Stomach (tissue), 8 donors: ENCODE measurements at regions not wholly inside any gene's neighbourhood (a gene's known extent, or its start where the extent isn't known, plus 50 kb on each side); places are given as distances from the start of the nearest gene placed in this dataset.
A peak's percentile ranks its signal among the peaks of the same experiment; 100 is the strongest.

Experiments
- DNase-seq, 2 donors: peaks; one replicate each; pipeline versions ENCODE4 v3.0.0 to v3.0.0-alpha.2; 2013 to 2019
- H3K27ac ChIP-seq, 5 donors: fragments of 200-600 bp in 4 of 5; sonication (generic) in 4 of 5; one replicate each; pipeline ENCODE4 v1.5.1; 2013 to 2019; ENCODE audit warnings: mild to moderate bottlenecking in 1 of 5, moderate library complexity in 1 of 5
- H3K27me3 ChIP-seq, 3 donors: fragments of 200-600 bp; sonication (generic); one replicate each; pipeline ENCODE4 v1.5.1; 2017 to 2019; ENCODE audit warnings: mixed run types in 1 of 3
- H3K36me3 ChIP-seq, 4 donors: fragments of 200-600 bp; sonication (generic); 1 replicate in 3 of 4; 2 replicates in 1 of 4; pipeline ENCODE4 v1.5.1; 2016 to 2019
- H3K4me1 ChIP-seq, 4 donors: fragments of 200-600 bp; sonication (generic); one replicate each; pipeline ENCODE4 v1.5.1; 2016 to 2019
- H3K4me3 ChIP-seq, 4 donors: fragments of 200-600 bp; sonication (generic) in 3 of 4; one replicate each; pipeline ENCODE4 v1.5.1; 2016 to 2019; ENCODE audit warnings: mild to moderate bottlenecking in 1 of 4
- H3K9me3 ChIP-seq, 4 donors: fragments of 200-600 bp; sonication (generic); one replicate each; pipeline ENCODE4 v1.5.1; 2016 to 2019
- CTCF ChIP-seq, 7 experiments: fragments of 450-650 bp in 4 of 7; fragments of 200-600 bp in 3 of 7; sonication (generic) in 3 of 7; IDR thresholded peaks; one replicate each; pipeline ENCODE4 v1.5.1; 2016 to 2019; ENCODE audit warnings: antibody characterized with exemption in 7 of 7, control low read depth in 2 of 7, mild to moderate bottlenecking in 1 of 7
- EP300 ChIP-seq: sonication (generic); formaldehyde crosslinking; IDR thresholded peaks from one replicate; pipeline ENCODE4 v1.6.1; 2017; ENCODE audit warnings: antibody characterized with exemption
- POLR2A ChIP-seq, 4 donors: fragments of 450-650 bp; IDR thresholded peaks; one replicate each; pipeline ENCODE4 v1.6.1; 2016; ENCODE audit warnings: antibody characterized with exemption in 4 of 4, control low read depth in 2 of 4, mild to moderate bottlenecking in 1 of 4, moderate library complexity in 1 of 4
- POLR2AphosphoS5 ChIP-seq, 3 donors: sonication (generic); formaldehyde crosslinking; IDR thresholded peaks; one replicate each; pipeline ENCODE4 v1.6.1; 2016; ENCODE audit warnings: antibody characterized with exemption in 3 of 3
- WGBS, 5 donors: extraction: QIAGEN DNeasy Blood & Tissue Kit in 3 of 5; methylation state at CpG; one replicate each; pipeline versions ENCODE4 v1.1.5 to v1.1.7; 2013 to 2018; 5-methylcytosine and 5-hydroxymethylcytosine counted together
- intact Hi-C: fragments of 100-400 bp; cut with DNase I; formaldehyde crosslinking; loops from one replicate; pipeline ENCODE4 v1.15.1; 2023; ENCODE audit warnings: low total_unique reads
- donor health status: healthy with polysubstance abuse.
- donor health status: Bipolar disorder and iron deficiency.
- donor health status: healthy.

GRCh38 chr1:47621977-47622376 is 184.1 kb downstream of the FOXD2 start:
- Histone ChIP-seq H3K36me3 (no peaks in the 10 kb centered on the region), H3K27me3 (peaks cover 0 to 12% (median 0%) of the 10 kb centered on the region in 3 donors), H3K9me3 (no peaks in the 10 kb centered on the region), H3K27ac (no peak overlapping the region), H3K4me1 (no peaks in the 10 kb centered on the region), H3K4me3 (no peak overlapping the region)
- intact Hi-C loops: no loop called here
- DNase-seq: peak; percentile 1 to 14
- TF ChIP-seq CTCF (IDR thresholded peaks at IDR 0.05) (no peak), POLR2A (IDR thresholded peaks at IDR 0.05) (no peak), EP300 (no peak), POLR2AphosphoS5 (IDR thresholded peaks at IDR 0.05) (no peak)
- WGBS, 5 donors: 47 to 62% (median 57%) methylated on average over 3 of the region's 3 CpGs

GRCh38 chr1:47622776-47623556 is 185.1 kb downstream of the FOXD2 start:
- Histone ChIP-seq H3K9me3 (no peaks in the 10 kb centered on the region), H3K36me3 (no peaks in the 10 kb centered on the region), H3K27ac (no peak overlapping the region), H3K4me3 (no peak overlapping the region), H3K27me3 (peaks cover 0 to 22% (median 0%) of the 10 kb centered on the region in 3 donors), H3K4me1 (no peaks in the 10 kb centered on the region)
- TF ChIP-seq CTCF (IDR thresholded peaks at IDR 0.05) (no peak), EP300 (no peak), POLR2A (IDR thresholded peaks at IDR 0.05) (no peak), POLR2AphosphoS5 (IDR thresholded peaks at IDR 0.05) (no peak)
- intact Hi-C loops: no loop called here
- DNase-seq: peak in 1 of 2 donors; percentile 25
- 86 to 93% (median 90%) methylated on average over 8 of the region's 8 CpGs for WGBS, 5 donors

- Histone ChIP-seq H3K36me3 (no peaks in the 10 kb centered on the region), H3K4me3 (no peak overlapping the region), H3K4me1 (no peaks in the 10 kb centered on the region), H3K27ac (no peak overlapping the region), H3K27me3 (peaks cover 0 to 28% (median 0%) of the 10 kb centered on the region in 3 donors), H3K9me3 (no peaks in the 10 kb centered on the region)
- intact Hi-C loops: no loop called here
- DNase-seq: no peak
- TF ChIP-seq EP300 (no peak), POLR2AphosphoS5 (IDR thresholded peaks at IDR 0.05) (no peak), POLR2A (IDR thresholded peaks at IDR 0.05) (no peak), CTCF (IDR thresholded peaks at IDR 0.05) (no peak)
- 93 to 98% (median 95%) methylated on average over 5 of the region's 5 CpGs for WGBS, 5 donors
Observed at GRCh38 chr1:47623557-47623940, 185.7 kb downstream of the FOXD2 start.

- H3K36me3 ChIP-seq: no peaks in the 10 kb centered on the region
- H3K9me3 ChIP-seq: no peaks in the 10 kb centered on the region
- DNase-seq: peak; percentile 26 to 59
- no peaks in the 10 kb centered on the region for H3K4me1 ChIP-seq
- intact Hi-C loops: no loop called here
- WGBS, 5 donors: 31 to 61% (median 49%) methylated on average over 4 of the region's 4 CpGs
- H3K4me3 ChIP-seq: no peak overlapping the region
- H3K27me3 ChIP-seq: peaks cover 0 to 30% (median 0%) of the 10 kb centered on the region in 3 donors
- H3K27ac ChIP-seq: no peak overlapping the region
- TF ChIP-seq EP300 (no peak), POLR2AphosphoS5 (IDR thresholded peaks at IDR 0.05) (no peak), POLR2A (IDR thresholded peaks at IDR 0.05) (no peak), CTCF (IDR thresholded peaks at IDR 0.05) (peak in 3 of 7 experiments; percentile 13 to 68 (median 61))
Observed at GRCh38 chr1:47624531-47624930, 186.7 kb downstream of the FOXD2 start.
